H9 (cell line): ENCODE measurements at regions not wholly inside any gene's neighbourhood (a gene's known extent, or its start where the extent isn't known, plus 50 kb on each side); places are given as distances from the start of the nearest gene placed in this dataset.

ENCODE experiments used
- DNase-seq: peaks from one replicate; pipeline ENCODE4 v3.0.0-alpha.2; 2017
- H2AFZ ChIP-seq: one replicate; pipeline ENCODE4 v1.6.1; 2013; ENCODE audit warnings: mild to moderate bottlenecking, low read length, control low read depth, moderate library complexity
- H2AK5ac ChIP-seq: 2 replicates; pipeline ENCODE4 v1.6.1; 2013; ENCODE audit warnings: low read length, control low read depth, mixed read lengths; ENCODE audit not compliant: insufficient read length
- H2BK120ac ChIP-seq: one replicate; pipeline ENCODE4 v1.6.1; 2013; ENCODE audit warnings: low read depth, mild to moderate bottlenecking, low read length, control low read depth, inconsistent platforms; ENCODE audit not compliant: poor library complexity, severe bottlenecking
- H2BK12ac ChIP-seq: 2 replicates; pipeline ENCODE4 v1.6.1; 2013; ENCODE audit warnings: low read length, control low read depth, mixed read lengths, low read depth; ENCODE audit not compliant: insufficient read length
- H2BK15ac ChIP-seq: 2 replicates; pipeline ENCODE4 v1.6.1; 2013; ENCODE audit warnings: low read depth, low read length, control low read depth
- H2BK20ac ChIP-seq: one replicate; pipeline ENCODE4 v1.6.1; 2013; ENCODE audit warnings: low read depth, mild to moderate bottlenecking, low read length, control low read depth, inconsistent platforms; ENCODE audit not compliant: poor library complexity, severe bottlenecking
- H2BK5ac ChIP-seq: 2 replicates; pipeline ENCODE4 v1.6.1; 2013; ENCODE audit warnings: low read length, control low read depth, mixed read lengths; ENCODE audit not compliant: insufficient read length
- H3K14ac ChIP-seq: 2 replicates; pipeline ENCODE4 v1.6.1; 2013; ENCODE audit warnings: low read length, control low read depth; ENCODE audit not compliant: insufficient read depth
- H3K18ac ChIP-seq: 2 replicates; pipeline ENCODE4 v1.6.1; 2013; ENCODE audit warnings: low read depth, mild to moderate bottlenecking, mixed read lengths, low read length, control low read depth; ENCODE audit not compliant: insufficient read length
- H3K23ac ChIP-seq: 2 replicates; pipeline ENCODE4 v1.6.1; 2013; ENCODE audit warnings: low read length, control low read depth, mixed read lengths, low read depth; ENCODE audit not compliant: insufficient read length
- H3K23me2 ChIP-seq: 2 replicates; pipeline ENCODE4 v1.6.1; 2013; ENCODE audit warnings: low read depth, mild to moderate bottlenecking, mixed read lengths, low read length, control low read depth; ENCODE audit not compliant: insufficient read length, poor library complexity, severe bottlenecking
- H3K27ac ChIP-seq: 2 replicates; pipeline ENCODE4 v1.5.1; 2013; ENCODE audit warnings: low read length, control low read depth, mixed read lengths, low read depth; ENCODE audit not compliant: insufficient read length
- H3K27me3 ChIP-seq: 2 replicates; pipeline ENCODE4 v1.6.1; 2013; ENCODE audit warnings: low read length, control low read depth, inconsistent platforms; ENCODE audit not compliant: insufficient read depth
- H3K4ac ChIP-seq: 2 replicates; pipeline ENCODE4 v1.6.1; 2013; ENCODE audit warnings: low read depth, mild to moderate bottlenecking, control low read depth, inconsistent platforms, low read length, moderate library complexity
- H3K4me1 ChIP-seq: 2 replicates; pipeline ENCODE4 v1.6.1; 2013; ENCODE audit warnings: low read length, control low read depth, inconsistent platforms; ENCODE audit not compliant: insufficient read depth
- H3K4me2 ChIP-seq: 2 replicates; pipeline ENCODE4 v1.6.1; 2013; ENCODE audit warnings: low read length, control low read depth, mixed read lengths; ENCODE audit not compliant: insufficient read length, insufficient read depth
- H3K56ac ChIP-seq: 2 replicates; pipeline ENCODE4 v1.6.1; 2013; ENCODE audit warnings: low read depth, mild to moderate bottlenecking, mixed read lengths, low read length, control low read depth; ENCODE audit not compliant: insufficient read length
- H3K79me1 ChIP-seq: 2 replicates; pipeline ENCODE4 v1.6.1; 2013; ENCODE audit warnings: low read depth, mild to moderate bottlenecking, moderate library complexity, low read length, control low read depth, inconsistent platforms; ENCODE audit not compliant: insufficient read depth, poor library complexity, severe bottlenecking
- H3K79me2 ChIP-seq: 2 replicates; pipeline ENCODE4 v1.6.1; 2013; ENCODE audit warnings: low read length, control low read depth, inconsistent platforms; ENCODE audit not compliant: insufficient read depth
- H3K9ac ChIP-seq: 2 replicates; pipeline ENCODE4 v1.6.1; 2013; ENCODE audit warnings: low read length, control low read depth, mixed read lengths; ENCODE audit not compliant: insufficient read length; ENCODE audit errors: extremely low read depth
- H3K9me3 ChIP-seq: one replicate; pipeline ENCODE4 v1.6.1; 2013; ENCODE audit warnings: low read depth, low read length, inconsistent platforms; ENCODE audit not compliant: control insufficient read depth
- H3T11ph ChIP-seq: one replicate; pipeline ENCODE4 v1.6.1; 2013; ENCODE audit warnings: mild to moderate bottlenecking, low read length, control low read depth, inconsistent platforms
- H4K20me1 ChIP-seq: one replicate; pipeline ENCODE4 v1.6.1; 2013; ENCODE audit not compliant: control insufficient read depth, insufficient read length, insufficient read depth
- H4K5ac ChIP-seq: 2 replicates; pipeline ENCODE4 v1.6.1; 2013; ENCODE audit warnings: low read depth, mild to moderate bottlenecking, mixed read lengths, low read length, control low read depth; ENCODE audit not compliant: insufficient read length
- H4K8ac ChIP-seq: replicated peaks from 2 replicates; pipeline ENCODE4 v1.6.1; 2013; ENCODE audit warnings: low read length, control low read depth, mixed read lengths, low read depth; ENCODE audit not compliant: insufficient read length
- H4K91ac ChIP-seq: 2 replicates; pipeline ENCODE4 v1.6.1; 2013; ENCODE audit warnings: low read depth, mild to moderate bottlenecking, moderate library complexity, mixed read lengths, low read length, control low read depth; ENCODE audit not compliant: insufficient read length
- H3K27ac Mint-ChIP-seq, 3 experiments: 2 replicates in 2 of 3; 3 replicates in 1 of 3; pipeline ENCODE4 v1.8.0; 2020 to 2021; ENCODE audit warnings: mixed read lengths in 3 of 3, mild to moderate bottlenecking in 1 of 3, moderate library complexity in 1 of 3
- H3K27me3 Mint-ChIP-seq: 2 replicates; pipeline ENCODE4 v1.8.0; 2021; ENCODE audit warnings: low read depth, mild to moderate bottlenecking, moderate library complexity, mixed read lengths
- H3K36me3 Mint-ChIP-seq, 3 experiments: 2 replicates in 2 of 3; 3 replicates in 1 of 3; pipeline ENCODE4 v1.8.0; 2020 to 2021; ENCODE audit warnings: low read depth in 3 of 3, mixed read lengths in 3 of 3; ENCODE audit not compliant: insufficient read depth in 1 of 3
- H3K4me1 Mint-ChIP-seq, 2 experiments: 2 replicates each; pipeline ENCODE4 v1.8.0; 2020; ENCODE audit warnings: mixed read lengths in 2 of 2
- H3K4me3 Mint-ChIP-seq, 2 experiments: 2 replicates in 1 of 2; 3 replicates in 1 of 2; pipeline ENCODE4 v1.8.0; 2020 to 2021; ENCODE audit warnings: mild to moderate bottlenecking in 2 of 2, mixed read lengths in 2 of 2, moderate library complexity in 1 of 2
- H3K9me3 Mint-ChIP-seq, 2 experiments: 2 replicates in 1 of 2; 3 replicates in 1 of 2; pipeline ENCODE4 v1.8.0; 2020; ENCODE audit warnings: mild to moderate bottlenecking in 2 of 2, mixed read lengths in 2 of 2, moderate library complexity in 1 of 2
- CTCF ChIP-seq: fragments of 200-600 bp; sonication (generic); conservative IDR thresholded peaks from 3 replicates; pipeline ENCODE4 v1.8.0; 2021; ENCODE audit warnings: antibody characterized with exemption, mild to moderate bottlenecking
- WGBS: extraction: QIAGEN DNeasy Blood & Tissue Kit; methylation state at CpG from one replicate; pipeline ENCODE4 v1.1.7; 2013; ENCODE audit warnings: missing lambda C conversion rate, low lambda C conversion rate, mixed read lengths; ENCODE audit not compliant: insufficient read length; ENCODE audit errors: extremely low coverage; 5-methylcytosine and 5-hydroxymethylcytosine counted together

DNA sequence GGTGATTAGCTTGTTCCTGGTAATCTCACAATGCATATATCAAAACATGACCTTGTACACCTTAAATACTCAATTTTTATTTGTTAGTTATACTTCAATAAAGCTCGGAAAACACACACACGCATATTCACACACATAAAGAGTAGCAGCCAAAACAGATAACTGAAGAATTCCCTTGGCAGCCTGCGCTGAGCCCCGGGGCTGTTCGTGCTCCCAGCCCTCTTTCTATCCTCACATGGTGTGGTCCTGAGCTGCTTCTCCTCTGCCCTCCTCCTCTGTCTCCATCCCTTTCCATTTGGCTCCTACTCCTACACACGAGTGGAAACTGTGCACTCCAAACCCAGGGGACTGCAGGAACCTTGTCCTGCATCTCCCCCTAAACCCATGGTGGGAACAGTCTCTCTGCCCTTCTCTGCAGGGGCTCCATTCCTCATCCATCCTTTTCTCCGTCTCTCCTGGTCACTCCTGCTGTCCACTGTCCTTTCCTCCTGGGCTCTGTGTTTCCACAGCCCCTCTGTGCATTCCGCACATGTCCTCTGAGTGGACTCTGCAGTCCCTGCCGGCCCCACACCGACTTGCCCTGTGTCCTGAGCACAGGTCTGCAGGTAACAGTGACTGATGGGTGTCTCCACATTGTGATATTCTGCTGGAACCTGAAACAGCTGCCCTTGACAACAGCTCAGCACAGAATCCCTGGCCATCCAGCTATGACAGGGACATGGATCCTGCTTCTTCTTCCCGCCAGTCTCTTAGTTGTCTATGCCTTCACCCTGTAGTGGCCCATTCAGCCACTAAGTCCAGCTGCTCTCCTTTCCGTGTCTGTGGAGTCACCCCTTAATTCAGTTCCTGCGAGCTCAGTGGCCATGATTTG lies 216.8 kb upstream of the ZNF32 start:
- Histone ChIP-seq H2BK120ac (no peak overlapping the region), H3K9me3 (no peaks in the 10 kb centered on the region), H4K5ac (no peak overlapping the region), H3K4ac (no peak overlapping the region), H3K27ac (no peak overlapping the region), H3T11ph (no peak overlapping the region), H2AFZ (no peak overlapping the region), H3K18ac (no peak overlapping the region), H3K4me2 (no peak overlapping the region), H3K79me1 (no peaks in the 10 kb centered on the region), H2BK12ac (no peak overlapping the region), H4K8ac (no peak overlapping the region), H3K23me2 (no peaks in the 10 kb centered on the region), H2BK5ac (no peak overlapping the region), H3K27me3 (no peaks in the 10 kb centered on the region), H2BK15ac (no peak overlapping the region), H3K79me2 (no peaks in the 10 kb centered on the region), H3K56ac (no peak overlapping the region), H4K20me1 (no peaks in the 10 kb centered on the region), H2AK5ac (no peak overlapping the region), H4K91ac (no peak overlapping the region), H3K14ac (no peak overlapping the region; the same call in 1 of the 2 replicates), H3K23ac (no peak overlapping the region), H2BK20ac (no peak overlapping the region), H3K4me1 (no peaks in the 10 kb centered on the region), H3K9ac (no peak overlapping the region)
- DNase-seq, result no peak
- TF ChIP-seq CTCF, result no peak
- Mint-ChIP-seq H3K27ac (no peak overlapping the region), H3K4me3 (no peak overlapping the region), H3K4me1 (peaks cover 0 to 2% of the 10 kb centered on the region in 2 experiments; a peak in 1 of 4 replicates), H3K27me3 (peaks cover 4% of the 10 kb centered on the region), H3K36me3 (no peaks in the 10 kb centered on the region), H3K9me3 (no peaks in the 10 kb centered on the region)
- no CpG with 5 or more reads among the region's 13 CpGs for WGBS
